Left ventricle myocardium inferior (tissue), 1 donor: ENCODE measurements at regions not wholly inside any gene's neighbourhood (a gene's known extent, or its start where the extent isn't known, plus 50 kb on each side); places are given as distances from the start of the nearest gene placed in this dataset.

ENCODE experiments used
- DNase-seq: peaks from one replicate; pipeline ENCODE4 v3.0.0-alpha.2; 2020
- H3K27ac ChIP-seq: fragments of 200-600 bp; replicated peaks from 2 replicates; pipeline ENCODE4 v1.8.0; 2021
- H3K27me3 ChIP-seq: fragments of 200-600 bp; 2 replicates; pipeline ENCODE4 v1.8.0; 2021; ENCODE audit warnings: low read depth
- H3K36me3 ChIP-seq: fragments of 200-600 bp; 2 replicates; pipeline ENCODE4 v1.8.0; 2021
- H3K4me1 ChIP-seq: fragments of 200-600 bp; 2 replicates; pipeline ENCODE4 v1.8.0; 2021
- H3K4me3 ChIP-seq: fragments of 200-600 bp; 2 replicates; pipeline ENCODE4 v1.8.0; 2021; ENCODE audit warnings: mild to moderate bottlenecking, moderate library complexity
- H3K9me3 ChIP-seq: fragments of 200-600 bp; replicated peaks from 2 replicates; pipeline ENCODE4 v1.8.0; 2021
- CTCF ChIP-seq: fragments of 200-600 bp; IDR thresholded peaks from 2 replicates; pipeline ENCODE4 v1.8.0; 2021; ENCODE audit warnings: antibody characterized with exemption, mild to moderate bottlenecking, borderline replicate concordance
- intact Hi-C: fragments of 100-400 bp; cut with micrococcal nuclease; formaldehyde crosslinking; loops from one replicate; pipeline ENCODE4 v1.11.0; 2022
- donor health status: DM: no; HTN: yes; CAD: no; lungs with severe emphysema.

DNA sequence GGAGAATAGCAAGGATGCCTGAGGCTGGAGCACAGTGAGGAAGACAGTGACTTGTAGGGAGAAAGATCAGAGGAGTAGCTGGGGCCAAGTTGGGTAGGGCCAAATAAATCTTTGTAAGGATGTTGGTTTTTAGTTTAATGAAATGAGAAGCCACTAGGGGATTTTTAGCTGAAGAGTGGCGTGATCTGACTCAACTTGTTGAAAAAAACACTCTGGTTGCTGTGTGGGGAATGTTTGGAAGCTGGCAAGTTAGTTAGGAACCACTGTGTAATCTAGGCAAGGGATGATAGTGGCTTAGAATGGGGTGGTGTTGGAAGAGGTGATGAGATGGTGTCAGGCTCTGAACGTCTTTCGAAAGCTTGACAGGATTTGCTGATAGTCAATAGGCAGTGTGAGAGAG lies 176.1 kb upstream of the HDDC2 start:
- Histone ChIP-seq H3K27me3 (no peaks in the 10 kb centered on the region), H3K36me3 (no peaks in the 10 kb centered on the region), H3K4me3 (no peak overlapping the region), H3K9me3 (no peaks in the 10 kb centered on the region), H3K27ac (no peak overlapping the region), H3K4me1 (peaks cover 20% of the 10 kb centered on the region)
- intact Hi-C loops, result no loop called here
- DNase-seq, result no peak
- TF ChIP-seq CTCF, result no peak

DNA sequence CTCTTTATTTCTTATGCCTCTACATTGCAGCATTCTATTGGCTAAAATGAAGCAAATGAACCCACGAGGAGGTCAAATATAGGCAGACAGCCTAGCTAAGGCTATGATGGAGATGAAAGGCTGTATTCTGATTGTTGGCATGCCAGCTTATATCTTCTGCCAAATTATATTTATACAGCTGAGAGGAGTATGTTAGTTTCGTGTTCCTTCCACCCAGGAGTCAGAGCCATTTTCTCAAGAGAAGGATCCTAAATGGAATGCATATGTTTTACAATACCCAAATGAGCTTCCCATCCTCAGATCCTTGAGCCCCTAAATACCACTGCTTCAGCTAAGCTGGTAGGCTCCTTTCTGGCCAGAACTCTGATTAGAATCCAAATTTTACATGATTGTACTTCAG lies 178.4 kb upstream of the HDDC2 start:
- no peak for TF ChIP-seq CTCF
- no peak for DNase-seq
- H3K27ac ChIP-seq, result no peak overlapping the region
- no peaks in the 10 kb centered on the region for H3K27me3 ChIP-seq
- H3K4me3 ChIP-seq, result no peak overlapping the region
- intact Hi-C loops, result no loop called here
- no peaks in the 10 kb centered on the region for H3K9me3 ChIP-seq
- no peaks in the 10 kb centered on the region for H3K36me3 ChIP-seq
- peaks cover 20% of the 10 kb centered on the region for H3K4me1 ChIP-seq

DNA sequence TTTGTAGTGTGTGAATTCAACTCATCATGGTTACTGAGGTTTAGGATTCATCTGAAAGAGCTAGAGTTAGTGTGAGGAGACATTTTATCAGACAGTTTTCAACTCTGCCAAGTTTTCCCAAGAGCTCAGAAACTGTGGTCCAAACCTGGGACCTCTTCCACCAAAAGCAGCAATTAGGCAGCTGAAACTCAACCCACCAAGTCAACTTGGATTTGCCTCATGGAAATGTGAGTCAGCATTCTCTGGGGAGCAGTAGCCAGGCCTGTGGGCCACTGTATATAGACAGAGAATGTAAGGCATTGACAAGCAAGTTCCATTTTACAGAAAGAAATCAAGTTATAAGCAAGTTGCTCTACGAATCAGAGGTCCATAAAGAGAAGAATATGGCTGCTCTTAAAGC lies 178.8 kb upstream of the HDDC2 start:
- no peak overlapping the region for H3K27ac ChIP-seq
- no peak overlapping the region for H3K4me3 ChIP-seq
- no peaks in the 10 kb centered on the region for H3K27me3 ChIP-seq
- DNase-seq, result no peak
- intact Hi-C loops, result no loop called here
- TF ChIP-seq CTCF, result no peak
- H3K36me3 ChIP-seq, result no peaks in the 10 kb centered on the region
- no peaks in the 10 kb centered on the region for H3K9me3 ChIP-seq
- peaks cover 20% of the 10 kb centered on the region for H3K4me1 ChIP-seq

GRCh38 chr6:125481056-125481455 lies 179.3 kb upstream of the HDDC2 start:
- intact Hi-C loops, result no loop called here
- Histone ChIP-seq H3K4me1 (peaks cover 20% of the 10 kb centered on the region), H3K4me3 (no peak overlapping the region), H3K9me3 (no peaks in the 10 kb centered on the region), H3K27ac (no peak overlapping the region), H3K27me3 (no peaks in the 10 kb centered on the region), H3K36me3 (no peaks in the 10 kb centered on the region)
- DNase-seq, result no peak
- TF ChIP-seq CTCF, result no peak

- H3K4me3 ChIP-seq, result no peak overlapping the region
- H3K27ac ChIP-seq, result no peak overlapping the region
- no peak for TF ChIP-seq CTCF
- peaks cover 6% of the 10 kb centered on the region for H3K4me1 ChIP-seq
- H3K36me3 ChIP-seq, result no peaks in the 10 kb centered on the region
- H3K27me3 ChIP-seq, result no peaks in the 10 kb centered on the region
- DNase-seq, result no peak
- intact Hi-C loops, result no loop called here
- no peaks in the 10 kb centered on the region for H3K9me3 ChIP-seq
Measured at GRCh38 chr6:125485757-125486156, 184.0 kb upstream of the HDDC2 start.

DNA sequence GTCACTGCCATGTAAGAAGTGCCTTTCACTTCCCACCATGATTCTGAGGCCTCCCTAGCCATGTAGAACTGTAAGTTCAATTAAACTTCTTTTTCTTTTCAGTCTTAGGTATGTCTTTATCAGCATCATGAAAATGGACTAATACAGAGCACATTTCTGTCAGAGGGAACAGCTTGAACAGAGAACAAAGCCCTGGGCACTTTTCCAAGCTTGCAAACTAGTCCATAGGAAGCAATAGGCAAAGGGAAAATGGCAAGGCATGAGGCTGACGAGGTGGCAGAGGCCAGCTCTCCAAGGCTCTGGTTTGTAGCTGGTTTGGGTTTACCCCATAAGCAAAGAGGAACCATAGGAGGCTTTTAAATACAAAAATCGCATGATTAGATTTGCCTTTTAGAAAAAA lies 185.1 kb upstream of the HDDC2 start:
- Histone ChIP-seq H3K4me3 (no peak overlapping the region), H3K27me3 (no peaks in the 10 kb centered on the region), H3K9me3 (no peaks in the 10 kb centered on the region), H3K27ac (no peak overlapping the region), H3K36me3 (no peaks in the 10 kb centered on the region), H3K4me1 (no peaks in the 10 kb centered on the region)
- TF ChIP-seq CTCF, result no peak
- intact Hi-C loops, result no loop called here
- DNase-seq, result no peak
